Natural killer cell (primary cell): ENCODE measurements at regions not wholly inside any gene's neighbourhood (a gene's known extent, or its start where the extent isn't known, plus 50 kb on each side); places are given as distances from the start of the nearest gene placed in this dataset.

ENCODE experiments used
- ATAC-seq, 3 donors: fragments of 150-1000 bp in 2 of 3; fragments of 200-7000 bp in 1 of 3; cut with Tn5 transposase; 1 replicate in 1 of 3; 2 replicates in 2 of 3; pipeline ENCODE4 v1.10.0; 2021; ENCODE audit warnings: mild to moderate bottlenecking in 2 of 3, moderate library complexity in 2 of 3
- DNase-seq, 2 donors: peaks; one replicate each; pipeline versions ENCODE4 v3.0.0 to v3.0.0-alpha.2; 2013 to 2021; ENCODE audit warnings: mixed read lengths in 1 of 2
- H3K27ac ChIP-seq: one replicate; pipeline ENCODE4 v1.5.1; 2013; ENCODE audit warnings: mild to moderate bottlenecking, low read length
- H3K27me3 ChIP-seq: one replicate; pipeline ENCODE4 v1.6.1; 2013; ENCODE audit warnings: low read length; ENCODE audit not compliant: control insufficient read depth, insufficient read depth
- H3K36me3 ChIP-seq: one replicate; pipeline ENCODE4 v1.6.1; 2013; ENCODE audit warnings: low read length; ENCODE audit not compliant: control insufficient read depth, insufficient read depth
- H3K4me1 ChIP-seq: one replicate; pipeline ENCODE4 v1.6.1; 2013; ENCODE audit warnings: low read length; ENCODE audit not compliant: control insufficient read depth, insufficient read depth
- H3K4me3 ChIP-seq: one replicate; pipeline ENCODE4 v1.5.1; 2013; ENCODE audit warnings: low read length
- H3K9me3 ChIP-seq: one replicate; pipeline ENCODE4 v1.6.1; 2013; ENCODE audit warnings: low read length; ENCODE audit not compliant: control insufficient read depth, insufficient read depth
- H3K27ac Mint-ChIP-seq, 2 donors: one replicate each; pipeline ENCODE4 v1.8.0; 2022; ENCODE audit warnings: mild to moderate bottlenecking in 2 of 2, mixed read lengths in 2 of 2, moderate library complexity in 1 of 2
- H3K27me3 Mint-ChIP-seq, 2 donors: one replicate each; pipeline ENCODE4 v1.8.0; 2022; ENCODE audit warnings: low read depth in 2 of 2, mixed read lengths in 2 of 2
- H3K36me3 Mint-ChIP-seq: one replicate; pipeline ENCODE4 v1.8.0; 2022; ENCODE audit warnings: mixed read lengths
- H3K4me1 Mint-ChIP-seq, 2 donors: one replicate each; pipeline ENCODE4 v1.8.0; 2022; ENCODE audit warnings: mixed read lengths in 2 of 2
- H3K4me3 Mint-ChIP-seq: one replicate; pipeline ENCODE4 v1.8.0; 2022; ENCODE audit warnings: mild to moderate bottlenecking, moderate library complexity, mixed read lengths
- H3K9me3 Mint-ChIP-seq, 2 donors: one replicate each; pipeline ENCODE4 v1.8.0; 2022; ENCODE audit warnings: mixed read lengths in 2 of 2
- CTCF ChIP-seq: fragments of 200-600 bp; IDR thresholded peaks from one replicate; pipeline ENCODE4 v1.8.0; 2022; ENCODE audit warnings: antibody characterized with exemption
- WGBS: methylation state at CpG from one replicate; pipeline ENCODE4 v1.1.7; 2013; ENCODE audit warnings: missing lambda C conversion rate; ENCODE audit not compliant: insufficient coverage; 5-methylcytosine and 5-hydroxymethylcytosine counted together
- intact Hi-C: fragments of 100-400 bp; cut with micrococcal nuclease; formaldehyde crosslinking; loops from one replicate; pipeline ENCODE4 v1.14.2; 2022

- no peaks in the 10 kb centered on the region for H3K27me3 Mint-ChIP-seq
- no peak overlapping the region for H3K4me3 Mint-ChIP-seq
- TF ChIP-seq CTCF, result no peak
Observed at GRCh38 chr14:65321370-65321875, 91.1 kb upstream of the FUT8 start.

GRCh38 chr14:65329481-65329880, 83.0 kb upstream of the FUT8 start:
- Histone ChIP-seq H3K4me1 (peaks cover 9% of the 10 kb centered on the region), H3K4me3 (no peak overlapping the region), H3K9me3 (no peaks in the 10 kb centered on the region), H3K36me3 (no peaks in the 10 kb centered on the region), H3K27ac (no peak overlapping the region), H3K27me3 (no peaks in the 10 kb centered on the region)
- 96% methylated on average over 2 of the region's 2 CpGs for WGBS
- Mint-ChIP-seq H3K4me1 (no peaks in the 10 kb centered on the region), H3K27ac (no peak overlapping the region), H3K4me3 (no peak overlapping the region), H3K36me3 (no peaks in the 10 kb centered on the region), H3K9me3 (no peaks in the 10 kb centered on the region), H3K27me3 (no peaks in the 10 kb centered on the region)
- ATAC-seq (no peak), DNase-seq (no peak)
- intact Hi-C loops, result no loop called here
- TF ChIP-seq CTCF, result no peak

More at GRCh38 chr14:65321370-65321875, 91.1 kb upstream of the FUT8 start:
- no peaks in the 10 kb centered on the region for H3K9me3 ChIP-seq
- Mint-ChIP-seq H3K9me3 (no peaks in the 10 kb centered on the region), H3K4me1 (peaks cover 0 to 5% of the 10 kb centered on the region in 2 donors), H3K27ac (no peak overlapping the region), H3K36me3 (no peaks in the 10 kb centered on the region)
- intact Hi-C loops, result no loop called here
- no peak overlapping the region for H3K27ac ChIP-seq
- DNase-seq (no peak), ATAC-seq (no peak)
- H3K36me3 ChIP-seq, result no peaks in the 10 kb centered on the region
- no peak overlapping the region for H3K4me3 ChIP-seq
- peaks cover 7% of the 10 kb centered on the region for H3K4me1 ChIP-seq
- 32% methylated on average over 3 of the region's 3 CpGs for WGBS
- no peaks in the 10 kb centered on the region for H3K27me3 ChIP-seq

GRCh38 chr14:65329911-65330310, 82.6 kb upstream of the FUT8 start:
- WGBS, result 67% methylated on average over 2 of the region's 2 CpGs
- Histone ChIP-seq H3K27me3 (no peaks in the 10 kb centered on the region), H3K27ac (no peak overlapping the region), H3K4me1 (peaks cover 9% of the 10 kb centered on the region), H3K9me3 (no peaks in the 10 kb centered on the region), H3K36me3 (no peaks in the 10 kb centered on the region), H3K4me3 (no peak overlapping the region)
- no peaks in the 10 kb centered on the region for H3K27me3 Mint-ChIP-seq
- intact Hi-C loops, result no loop called here
- H3K36me3 Mint-ChIP-seq, result no peaks in the 10 kb centered on the region
- no peak for ATAC-seq
- no peak for TF ChIP-seq CTCF
- no peak overlapping the region for H3K4me3 Mint-ChIP-seq
- no peak for DNase-seq
- no peaks in the 10 kb centered on the region for H3K4me1 Mint-ChIP-seq
- H3K9me3 Mint-ChIP-seq, result no peaks in the 10 kb centered on the region
- H3K27ac Mint-ChIP-seq, result no peak overlapping the region

GRCh38 chr14:65330416-65330815, 82.1 kb upstream of the FUT8 start:
- no peaks in the 10 kb centered on the region for H3K36me3 ChIP-seq
- DNase-seq (no peak), ATAC-seq (no peak)
- no peak overlapping the region for H3K4me3 ChIP-seq
- no peaks in the 10 kb centered on the region for H3K36me3 Mint-ChIP-seq
- no peak overlapping the region for H3K27ac ChIP-seq
- H3K9me3 ChIP-seq, result no peaks in the 10 kb centered on the region
- H3K4me1 ChIP-seq, result peaks cover 9% of the 10 kb centered on the region
- no peaks in the 10 kb centered on the region for H3K27me3 Mint-ChIP-seq
- no peaks in the 10 kb centered on the region for H3K9me3 Mint-ChIP-seq
- H3K27ac Mint-ChIP-seq, result no peak overlapping the region
- no peaks in the 10 kb centered on the region for H3K27me3 ChIP-seq
- intact Hi-C loops, result no loop called here
- no peaks in the 10 kb centered on the region for H3K4me1 Mint-ChIP-seq
- WGBS, result 60% methylated on average over 1 of the region's 1 CpG
- no peak for TF ChIP-seq CTCF
- H3K4me3 Mint-ChIP-seq, result no peak overlapping the region
